ENCODE measurements at regions not wholly inside any gene's neighbourhood (a gene's known extent, or its start where the extent isn't known, plus 50 kb on each side); places are given as distances from the start of the nearest gene placed in this dataset.

GRCh38 chr3:72323773-72324172 is 524.5 kb downstream of the SHQ1 start:
- Histone ChIP-seq H3K14ac (ENCODE audit: insufficient read length) (no peak overlapping the region), H4K8ac (ENCODE audit: extremely low read depth, insufficient read depth, low read length) (no peak overlapping the region), H4K91ac (replicated peaks; ENCODE audit: insufficient read length, low read length) (no peak overlapping the region), H3K36me3 (ENCODE audit: control insufficient read depth in 2 of 4, insufficient read depth in 4 of 4, low read length in 3 of 4) (no peaks in the 10 kb centered on the region), H2BK15ac (ENCODE audit: low read length) (no peak overlapping the region), H2BK120ac (replicated peaks; ENCODE audit: low read depth, low read length) (no peak overlapping the region), H2BK12ac (ENCODE audit: low read depth, low read length) (no peak overlapping the region), H3K23ac (ENCODE audit: insufficient read length) (no peak overlapping the region), H2AFZ (ENCODE audit: low read length) (no peak overlapping the region), H3K79me2 (ENCODE audit: control insufficient read depth in 1 of 2, insufficient read depth in 2 of 2, low read length in 2 of 2) (no peaks in the 10 kb centered on the region), H3K56ac (replicated peaks; ENCODE audit: insufficient read length, low read depth, low read length) (no peak overlapping the region), H3K23me2 (ENCODE audit: low read depth, low read length) (peaks cover 10% of the 10 kb centered on the region; the same call in 1 of the 2 replicates), H2BK20ac (ENCODE audit: low read length) (no peak overlapping the region), H3K27ac (ENCODE audit: low read depth, low read length) (no peak overlapping the region), H2AK5ac (ENCODE audit: low read depth, low read length) (no peak overlapping the region), H3K9ac (replicated peaks in 1 of 4; ENCODE audit: extremely low read depth in 1 of 4, low read depth in 3 of 4, low read length in 3 of 4) (no peak overlapping the region), H3K4ac (replicated peaks; ENCODE audit: insufficient read length, low read depth, low read length) (no peak overlapping the region), H3K27me3 (replicated peaks in 1 of 4; ENCODE audit: control insufficient read depth in 3 of 4, extremely low read depth in 1 of 4, insufficient read depth in 3 of 4, low read length in 3 of 4) (no peaks in the 10 kb centered on the region; a peak in 1 of 7 replicates), H2BK5ac (ENCODE audit: low read depth, low read length) (no peak overlapping the region), H3K4me3 (ENCODE audit: extremely low read depth in 1 of 4, insufficient read depth in 2 of 4, low read depth in 3 of 4, low read length in 4 of 4) (no peak overlapping the region), H3K4me1 (replicated peaks in 1 of 4; ENCODE audit: control insufficient read depth in 3 of 4, insufficient read depth in 4 of 4, low read length in 3 of 4) (peaks cover 0 to 2% (median under 1%) of the 10 kb centered on the region in 4 experiments; a peak in 4 of 7 replicates), H3K18ac (ENCODE audit: extremely low read depth, low read length) (no peak overlapping the region), H4K20me1 (replicated peaks in 1 of 2; ENCODE audit: control insufficient read depth in 1 of 2, insufficient read depth in 2 of 2, low read length in 2 of 2) (peaks cover 0 to 2% of the 10 kb centered on the region in 2 experiments), H3K9me3 (ENCODE audit: insufficient read depth in 2 of 2, low read depth in 1 of 2, low read length in 1 of 2) (no peaks in the 10 kb centered on the region), H3K4me2 (ENCODE audit: insufficient read depth in 1 of 2, low read depth in 2 of 2, low read length in 2 of 2) (no peak overlapping the region), H3K79me1 (ENCODE audit: low read depth, low read length) (no peaks in the 10 kb centered on the region), H4K5ac (ENCODE audit: insufficient read length, low read depth, low read length) (no peak overlapping the region)
- POLR2A ChIA-PET (ENCODE audit: partially characterized antibody) = interaction anchor here (0.9 kb wide), 1 partner anchor 12 kb away, joined by 3 read pairs; no protein-coding TSS in a partner anchor
- DNase-seq (ENCODE audit: low read depth in 1 of 2, low spot score in 2 of 2) (no peak), FAIRE-seq (no peak)
- no peak for TF ChIP-seq PHF8 (conservative IDR thresholded peaks at IDR 0.05; ENCODE audit: low read depth, low read length)
- TF ChIP-seq EP300 (IDR thresholded peaks at IDR 0.05; ENCODE audit: borderline replicate concordance in 1 of 2, low read depth in 2 of 2, low read length in 2 of 2) = no peak
- no peak for TF ChIP-seq MAX (IDR thresholded peaks at IDR 0.05)
- TF ChIP-seq TBP (IDR thresholded peaks at IDR 0.05; ENCODE audit: low read depth, low read length) = no peak
- TF ChIP-seq CBX8 (IDR thresholded peaks at IDR 0.05; ENCODE audit: borderline replicate concordance, low read depth, low read length) = no peak
- no peak for TF ChIP-seq BCL11A (IDR thresholded peaks at IDR 0.05; ENCODE audit: low read depth in 2 of 2, low read length in 2 of 2)
- CTCF ChIA-PET (ENCODE audit: partially characterized antibody) = interaction anchor here (1.4 to 1.5 kb wide), 2 partner anchors 16 to 35 kb away, joined by 3 read pairs; no protein-coding TSS in a partner anchor
- WGBS, 2 experiments (ENCODE audit: extremely low coverage in 1 of 2, insufficient coverage in 1 of 2, insufficient read length in 1 of 2, insufficient replicate concordance in 2 of 2, low coverage in 1 of 2, low lambda C conversion rate in 2 of 2, missing lambda C conversion rate in 1 of 2) = 85% methylated on average over 6 of the region's 6 CpGs; no CpG with 5 or more reads in 1 of the 2 experiments

Measured in H1 (cell line).